Natural killer cell (primary cell): ENCODE measurements at regions not wholly inside any gene's neighbourhood (a gene's known extent, or its start where the extent isn't known, plus 50 kb on each side); places are given as distances from the start of the nearest gene placed in this dataset.
"Not testable (repeated sequence)": the region's sequence is repeated elsewhere in the genome, so short reads cannot be mapped to it uniquely, and the experiment has no call there.

Source experiments
- ATAC-seq, 3 donors: fragments of 150-1000 bp in 2 of 3; fragments of 200-7000 bp in 1 of 3; cut with Tn5 transposase; 1 replicate in 1 of 3; 2 replicates in 2 of 3; pipeline ENCODE4 v1.10.0; 2021; ENCODE audit warnings: mild to moderate bottlenecking in 2 of 3, moderate library complexity in 2 of 3
- DNase-seq, 2 donors: peaks; one replicate each; pipeline versions ENCODE4 v3.0.0 to v3.0.0-alpha.2; 2013 to 2021; ENCODE audit warnings: mixed read lengths in 1 of 2
- H3K27ac ChIP-seq: one replicate; pipeline ENCODE4 v1.5.1; 2013; ENCODE audit warnings: mild to moderate bottlenecking, low read length
- H3K27me3 ChIP-seq: one replicate; pipeline ENCODE4 v1.6.1; 2013; ENCODE audit warnings: low read length; ENCODE audit not compliant: control insufficient read depth, insufficient read depth
- H3K36me3 ChIP-seq: one replicate; pipeline ENCODE4 v1.6.1; 2013; ENCODE audit warnings: low read length; ENCODE audit not compliant: control insufficient read depth, insufficient read depth
- H3K4me1 ChIP-seq: one replicate; pipeline ENCODE4 v1.6.1; 2013; ENCODE audit warnings: low read length; ENCODE audit not compliant: control insufficient read depth, insufficient read depth
- H3K4me3 ChIP-seq: one replicate; pipeline ENCODE4 v1.5.1; 2013; ENCODE audit warnings: low read length
- H3K9me3 ChIP-seq: one replicate; pipeline ENCODE4 v1.6.1; 2013; ENCODE audit warnings: low read length; ENCODE audit not compliant: control insufficient read depth, insufficient read depth
- H3K27ac Mint-ChIP-seq, 2 donors: one replicate each; pipeline ENCODE4 v1.8.0; 2022; ENCODE audit warnings: mild to moderate bottlenecking in 2 of 2, mixed read lengths in 2 of 2, moderate library complexity in 1 of 2
- H3K27me3 Mint-ChIP-seq, 2 donors: one replicate each; pipeline ENCODE4 v1.8.0; 2022; ENCODE audit warnings: low read depth in 2 of 2, mixed read lengths in 2 of 2
- H3K36me3 Mint-ChIP-seq: one replicate; pipeline ENCODE4 v1.8.0; 2022; ENCODE audit warnings: mixed read lengths
- H3K4me1 Mint-ChIP-seq, 2 donors: one replicate each; pipeline ENCODE4 v1.8.0; 2022; ENCODE audit warnings: mixed read lengths in 2 of 2
- H3K4me3 Mint-ChIP-seq: one replicate; pipeline ENCODE4 v1.8.0; 2022; ENCODE audit warnings: mild to moderate bottlenecking, moderate library complexity, mixed read lengths
- H3K9me3 Mint-ChIP-seq, 2 donors: one replicate each; pipeline ENCODE4 v1.8.0; 2022; ENCODE audit warnings: mixed read lengths in 2 of 2
- WGBS: methylation state at CpG from one replicate; pipeline ENCODE4 v1.1.7; 2013; ENCODE audit warnings: missing lambda C conversion rate; ENCODE audit not compliant: insufficient coverage; 5-methylcytosine and 5-hydroxymethylcytosine counted together
- intact Hi-C: fragments of 100-400 bp; cut with micrococcal nuclease; formaldehyde crosslinking; loops from one replicate; pipeline ENCODE4 v1.14.2; 2022

GRCh38 chr15:20021351-20021750 lies 520.2 kb downstream of the GOLGA6L6 start:
- H3K9me3 ChIP-seq, H3K36me3 Mint-ChIP-seq, H3K4me1 ChIP-seq, H3K4me3 ChIP-seq, H3K36me3 ChIP-seq, H3K27me3 Mint-ChIP-seq, ATAC-seq, H3K27ac ChIP-seq, DNase-seq, intact Hi-C loops, H3K4me3 Mint-ChIP-seq, H3K4me1 Mint-ChIP-seq, H3K27ac Mint-ChIP-seq, H3K27me3 ChIP-seq, H3K9me3 Mint-ChIP-seq: not testable (repeated sequence)
- no CpG with 5 or more reads among the region's 7 CpGs for WGBS

GRCh38 chr15:20020588-20020987 lies 521.0 kb downstream of the GOLGA6L6 start:
- H3K36me3 Mint-ChIP-seq, H3K9me3 ChIP-seq, H3K27me3 ChIP-seq, DNase-seq, H3K27ac Mint-ChIP-seq, ATAC-seq, H3K4me1 Mint-ChIP-seq, H3K36me3 ChIP-seq, H3K9me3 Mint-ChIP-seq, H3K4me3 Mint-ChIP-seq, H3K4me1 ChIP-seq, intact Hi-C loops, H3K4me3 ChIP-seq, H3K27me3 Mint-ChIP-seq, H3K27ac ChIP-seq: not testable (repeated sequence)
- WGBS = no CpG with 5 or more reads among the region's 5 CpGs

GRCh38 chr15:20019758-20020157 lies 521.8 kb downstream of the GOLGA6L6 start:
- H3K4me1 ChIP-seq, DNase-seq, H3K9me3 ChIP-seq, H3K27me3 ChIP-seq, H3K36me3 ChIP-seq, H3K27ac Mint-ChIP-seq, H3K9me3 Mint-ChIP-seq, H3K4me1 Mint-ChIP-seq, H3K4me3 ChIP-seq, H3K4me3 Mint-ChIP-seq, intact Hi-C loops, H3K27me3 Mint-ChIP-seq, H3K27ac ChIP-seq, H3K36me3 Mint-ChIP-seq, ATAC-seq: not testable (repeated sequence)
- whole genome bisulfite sequencing = 83% methylated on average over 1 of the region's 6 CpGs

- H3K27me3 ChIP-seq, H3K4me3 ChIP-seq, H3K4me1 ChIP-seq, H3K36me3 Mint-ChIP-seq, H3K27me3 Mint-ChIP-seq, H3K4me3 Mint-ChIP-seq, H3K4me1 Mint-ChIP-seq, H3K27ac Mint-ChIP-seq, intact Hi-C loops, H3K36me3 ChIP-seq, H3K9me3 Mint-ChIP-seq, H3K27ac ChIP-seq, DNase-seq, H3K9me3 ChIP-seq, ATAC-seq: not testable (repeated sequence)
- WGBS = no CpG with 5 or more reads among the region's 8 CpGs
Observed at GRCh38 chr15:20017581-20017980, 524.0 kb downstream of the GOLGA6L6 start.

GRCh38 chr15:20016941-20017340 lies 524.7 kb downstream of the GOLGA6L6 start:
- H3K36me3 ChIP-seq, H3K4me1 ChIP-seq, H3K4me3 Mint-ChIP-seq, H3K27me3 ChIP-seq, DNase-seq, ATAC-seq, H3K4me3 ChIP-seq, H3K9me3 ChIP-seq, H3K9me3 Mint-ChIP-seq, H3K27ac ChIP-seq, H3K36me3 Mint-ChIP-seq, H3K27me3 Mint-ChIP-seq, H3K4me1 Mint-ChIP-seq, H3K27ac Mint-ChIP-seq, intact Hi-C loops: not testable (repeated sequence)
- WGBS = 84% methylated on average over 6 of the region's 9 CpGs

GRCh38 chr15:20012837-20013236 lies 528.8 kb downstream of the GOLGA6L6 start:
- H3K27ac Mint-ChIP-seq, H3K36me3 ChIP-seq, H3K4me1 Mint-ChIP-seq, H3K27me3 ChIP-seq, H3K4me1 ChIP-seq, H3K27ac ChIP-seq, ATAC-seq, intact Hi-C loops, H3K4me3 ChIP-seq, H3K9me3 Mint-ChIP-seq, DNase-seq, H3K27me3 Mint-ChIP-seq, H3K36me3 Mint-ChIP-seq, H3K9me3 ChIP-seq, H3K4me3 Mint-ChIP-seq: not testable (repeated sequence)
- WGBS = no CpG with 5 or more reads among the region's 2 CpGs

- H3K4me1 Mint-ChIP-seq, intact Hi-C loops, H3K4me3 Mint-ChIP-seq, H3K27me3 Mint-ChIP-seq, DNase-seq, H3K4me3 ChIP-seq, H3K36me3 ChIP-seq, H3K27ac ChIP-seq, ATAC-seq, H3K9me3 ChIP-seq, H3K9me3 Mint-ChIP-seq, H3K36me3 Mint-ChIP-seq, H3K4me1 ChIP-seq, H3K27me3 ChIP-seq, H3K27ac Mint-ChIP-seq: not testable (repeated sequence)
- 88% methylated on average over 4 of the region's 9 CpGs for WGBS
Observed at GRCh38 chr15:20010759-20011158, 530.8 kb downstream of the GOLGA6L6 start.

GRCh38 chr15:20009619-20010018 lies 532.0 kb downstream of the GOLGA6L6 start:
- DNase-seq, intact Hi-C loops, H3K27ac ChIP-seq: not testable (repeated sequence)

More at GRCh38 chr15:20009619-20010018, 532.0 kb downstream of the GOLGA6L6 start:
- not testable (repeated sequence) for H3K4me1 ChIP-seq, H3K4me3 ChIP-seq, H3K36me3 Mint-ChIP-seq, H3K27ac Mint-ChIP-seq, ATAC-seq, H3K9me3 Mint-ChIP-seq, H3K36me3 ChIP-seq, H3K4me3 Mint-ChIP-seq, H3K9me3 ChIP-seq, H3K27me3 ChIP-seq, H3K27me3 Mint-ChIP-seq, H3K4me1 Mint-ChIP-seq
- WGBS = no CpG with 5 or more reads among the region's 8 CpGs
